Lower leg skin (tissue), 4 donors: ENCODE measurements at regions not wholly inside any gene's neighbourhood (a gene's known extent, or its start where the extent isn't known, plus 50 kb on each side); places are given as distances from the start of the nearest gene placed in this dataset.

ENCODE experiments used
- DNase-seq, 2 donors: peaks; one replicate each; pipeline ENCODE4 v3.0.0-alpha.2; 2019; ENCODE audit warnings: low spot score in 2 of 2
- H3K4me3 ChIP-seq: fragments of 200-600 bp; sonication (generic); 2 replicates; pipeline ENCODE4 v1.5.1; 2017; ENCODE audit warnings: mild to moderate bottlenecking, low read depth; ENCODE audit not compliant: poor library complexity, severe bottlenecking
- POLR2A ChIP-seq, 2 donors: fragments of 450-650 bp; IDR thresholded peaks; one replicate each; pipeline ENCODE4 v1.6.1; 2016 to 2017; ENCODE audit warnings: antibody characterized with exemption in 2 of 2, mild to moderate bottlenecking in 1 of 2, moderate library complexity in 1 of 2
- WGBS, 2 donors: methylation state at CpG; one replicate each; pipeline ENCODE4 v1.1.5; 2018; 5-methylcytosine and 5-hydroxymethylcytosine counted together
- intact Hi-C: fragments of 100-400 bp; cut with DNase I; formaldehyde crosslinking; loops from one replicate; pipeline ENCODE4 v1.15.0; 2023; ENCODE audit warnings: low total_unique reads
- TF ChIP-seq, protein P1 (sequence below), 3 donors: fragments of 450-650 bp; IDR thresholded peaks; one replicate each; pipeline ENCODE4 v1.5.1; 2016; ENCODE audit warnings: antibody characterized with exemption in 3 of 3, mild to moderate bottlenecking in 3 of 3, moderate library complexity in 2 of 3

DNA sequence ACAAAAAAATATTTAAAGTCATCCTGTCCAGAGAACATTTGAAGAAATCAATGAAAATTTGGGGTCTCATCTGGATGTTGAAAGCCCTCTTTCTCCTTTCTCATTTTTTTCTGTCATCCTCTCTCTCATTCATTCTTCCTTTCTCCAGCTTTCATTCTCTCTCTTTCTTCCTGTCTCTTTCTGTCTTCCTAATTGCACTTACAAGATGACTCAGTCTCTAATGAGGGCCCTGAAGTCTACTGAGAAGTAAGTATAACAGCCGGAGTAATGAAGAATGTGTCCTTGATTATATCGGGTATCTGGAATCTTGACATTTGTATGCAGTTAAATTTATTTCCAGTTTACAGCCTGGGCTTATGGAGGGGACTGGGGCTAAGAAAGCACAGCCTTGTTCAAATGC lies 232.2 kb upstream of the SULF2 start:
- intact Hi-C loops = no loop called here
- 66 to 78% methylated on average over 2 of the region's 2 CpGs for WGBS, 2 donors

DNA sequence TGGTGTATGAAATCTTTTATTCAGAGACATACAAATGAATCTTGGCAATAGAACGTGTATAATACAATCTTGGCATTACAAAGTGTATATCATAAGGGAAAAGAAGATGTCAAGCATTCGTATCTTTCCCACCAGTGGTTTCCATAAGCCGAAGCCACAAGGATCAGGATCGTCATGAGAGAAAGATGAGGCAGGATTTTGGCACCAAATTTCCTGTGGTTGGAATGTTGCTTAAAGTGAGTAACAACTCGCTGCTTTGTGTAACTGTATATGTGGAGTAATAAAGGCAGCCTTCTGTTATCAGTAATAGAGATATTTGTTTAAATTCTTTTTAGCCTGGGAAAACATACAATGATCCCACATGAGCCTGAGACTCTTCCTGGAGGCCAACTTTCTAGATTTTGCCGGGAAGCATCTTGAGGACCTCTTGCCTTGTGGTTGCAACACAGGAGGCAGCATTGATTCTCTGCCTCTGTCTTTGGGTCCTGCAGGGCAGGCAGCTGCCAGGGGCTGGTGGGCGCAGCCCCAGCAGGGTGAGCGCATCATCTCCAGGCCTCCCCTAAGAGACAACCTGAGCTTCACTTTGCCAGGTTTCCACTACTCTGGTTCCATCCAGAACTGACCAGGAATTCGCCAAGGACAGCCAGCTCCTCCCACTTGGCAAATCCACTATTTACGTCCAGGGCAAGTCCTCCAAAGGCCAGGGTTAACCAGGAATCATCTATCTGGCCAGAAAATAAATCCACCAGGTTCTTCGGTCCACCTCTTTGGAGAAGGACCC lies 230.9 kb upstream of the SULF2 start:
- peak in 1 of 2 donors; percentile 46 for DNase-seq
- 72 to 80% methylated on average over 10 to 11 of the region's 11 CpGs for WGBS, 2 donors
- intact Hi-C loops = no loop called here
- no peak overlapping the region for H3K4me3 ChIP-seq
- no peak for TF ChIP-seq POLR2A (IDR thresholded peaks at IDR 0.05)
- TF ChIP-seq, protein P1, sequence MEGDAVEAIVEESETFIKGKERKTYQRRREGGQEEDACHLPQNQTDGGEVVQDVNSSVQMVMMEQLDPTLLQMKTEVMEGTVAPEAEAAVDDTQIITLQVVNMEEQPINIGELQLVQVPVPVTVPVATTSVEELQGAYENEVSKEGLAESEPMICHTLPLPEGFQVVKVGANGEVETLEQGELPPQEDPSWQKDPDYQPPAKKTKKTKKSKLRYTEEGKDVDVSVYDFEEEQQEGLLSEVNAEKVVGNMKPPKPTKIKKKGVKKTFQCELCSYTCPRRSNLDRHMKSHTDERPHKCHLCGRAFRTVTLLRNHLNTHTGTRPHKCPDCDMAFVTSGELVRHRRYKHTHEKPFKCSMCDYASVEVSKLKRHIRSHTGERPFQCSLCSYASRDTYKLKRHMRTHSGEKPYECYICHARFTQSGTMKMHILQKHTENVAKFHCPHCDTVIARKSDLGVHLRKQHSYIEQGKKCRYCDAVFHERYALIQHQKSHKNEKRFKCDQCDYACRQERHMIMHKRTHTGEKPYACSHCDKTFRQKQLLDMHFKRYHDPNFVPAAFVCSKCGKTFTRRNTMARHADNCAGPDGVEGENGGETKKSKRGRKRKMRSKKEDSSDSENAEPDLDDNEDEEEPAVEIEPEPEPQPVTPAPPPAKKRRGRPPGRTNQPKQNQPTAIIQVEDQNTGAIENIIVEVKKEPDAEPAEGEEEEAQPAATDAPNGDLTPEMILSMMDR (IDR thresholded peaks at IDR 0.05) = no peak

More for the DNA sequence above, 232.2 kb upstream of the SULF2 start:
- no peak overlapping the region for H3K4me3 ChIP-seq
- TF ChIP-seq, protein P1 (IDR thresholded peaks at IDR 0.05) = no peak
- TF ChIP-seq POLR2A (IDR thresholded peaks at IDR 0.05) = no peak
- DNase-seq = no peak

DNA sequence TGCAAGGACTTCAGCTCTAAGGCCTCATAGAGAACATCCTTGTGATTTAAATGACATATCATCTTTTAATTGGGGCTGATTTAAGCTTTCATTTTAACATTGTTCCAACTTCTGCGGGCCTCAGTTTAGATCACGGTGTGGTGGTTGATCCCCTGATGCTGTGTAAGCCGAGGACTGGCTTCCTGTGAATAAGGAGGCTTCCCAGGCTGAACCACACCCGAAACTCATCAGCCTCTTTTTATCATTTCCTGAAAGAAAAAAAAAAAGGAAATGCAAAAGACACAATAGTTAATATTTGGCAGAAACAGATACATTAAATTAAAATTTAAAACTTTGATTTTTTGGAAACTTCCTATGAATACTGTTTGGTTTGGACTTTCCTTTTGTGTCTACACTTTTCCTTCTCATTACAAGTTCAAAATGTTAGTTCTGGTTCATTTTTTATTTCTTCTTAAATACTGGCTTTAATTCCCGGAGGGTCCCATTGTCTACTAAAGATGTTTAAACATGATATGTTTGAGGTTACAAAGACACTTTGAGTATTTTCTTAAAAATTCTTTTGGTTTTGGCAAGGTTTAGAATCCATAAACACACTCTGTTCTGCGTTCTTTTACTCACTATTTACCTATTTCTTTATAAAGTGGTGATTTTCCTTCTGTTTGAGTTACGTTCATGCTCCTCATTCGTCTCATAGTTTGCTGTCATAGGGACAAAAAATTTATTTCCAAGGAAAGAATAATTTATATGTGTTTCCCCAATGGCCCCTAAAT lies 230.0 kb upstream of the SULF2 start:
- H3K4me3 ChIP-seq = no peak overlapping the region
- 65 to 66% methylated on average over 8 of the region's 8 CpGs for WGBS, 2 donors
- DNase-seq = peak in 1 of 2 donors; percentile 17
- intact Hi-C loops = no loop called here
- no peak for TF ChIP-seq POLR2A (IDR thresholded peaks at IDR 0.05)
- TF ChIP-seq, protein P1 (IDR thresholded peaks at IDR 0.05) = no peak

DNA sequence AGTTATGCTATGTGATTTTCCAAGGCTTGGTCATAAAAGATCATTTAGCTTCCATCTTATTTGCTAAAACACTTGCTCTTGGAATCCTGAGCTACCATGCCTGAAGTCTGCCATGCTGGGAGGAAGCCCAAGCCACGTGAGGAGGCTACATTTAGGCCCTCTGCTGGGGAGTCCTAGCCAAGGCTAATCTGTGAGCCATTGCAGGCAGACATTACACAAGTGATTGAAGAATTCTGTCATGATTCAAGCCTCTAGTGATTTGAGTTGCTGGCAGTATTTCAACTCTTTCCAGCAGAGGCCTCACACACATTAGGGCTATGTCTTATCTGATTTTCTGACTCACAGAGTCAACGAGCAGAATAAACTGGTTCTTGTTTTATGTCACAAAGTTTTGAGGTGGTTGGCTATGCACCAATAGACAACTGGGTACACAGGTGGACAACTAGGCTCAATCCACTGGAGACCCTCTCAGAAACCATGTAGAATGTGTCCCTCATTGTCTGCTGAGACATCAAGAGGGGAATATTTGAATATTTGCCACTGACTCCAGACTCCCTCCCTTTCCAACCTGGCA lies 227.2 kb upstream of the SULF2 start:
- TF ChIP-seq, protein P1 (IDR thresholded peaks at IDR 0.05) = no peak
- TF ChIP-seq POLR2A (IDR thresholded peaks at IDR 0.05) = no peak
- DNase-seq = peak in 1 of 2 donors; percentile 13
- WGBS, 2 donors = 34 to 44% methylated on average over 2 of the region's 2 CpGs
- intact Hi-C loops = no loop called here
- no peak overlapping the region for H3K4me3 ChIP-seq

DNA sequence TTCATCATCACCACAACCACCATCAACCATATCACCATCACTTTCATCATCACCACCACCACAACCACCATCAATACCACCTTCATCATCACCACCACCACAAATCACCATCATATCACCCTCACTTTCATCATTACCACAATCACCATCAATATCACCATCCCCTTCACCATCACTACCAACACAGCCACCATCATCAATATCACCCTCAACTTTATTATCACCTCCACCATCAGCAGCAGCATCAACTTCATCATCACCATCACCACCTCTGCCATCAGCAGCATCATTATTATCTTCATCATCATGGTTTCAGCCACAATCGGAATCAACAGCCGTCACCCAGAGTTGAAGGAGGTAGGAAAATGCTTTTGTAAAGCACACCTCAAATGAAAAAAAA lies 225.7 kb upstream of the SULF2 start:
- intact Hi-C loops = no loop called here
- TF ChIP-seq, protein P1 (IDR thresholded peaks at IDR 0.05) = no peak
- TF ChIP-seq POLR2A (IDR thresholded peaks at IDR 0.05) = no peak
- H3K4me3 ChIP-seq = no peak overlapping the region
- no peak for DNase-seq
- WGBS, 2 donors = 97 to 98% methylated on average over 2 of the region's 2 CpGs
